OCI-LY3 (cell line): ENCODE measurements at regions not wholly inside any gene's neighbourhood (a gene's known extent, or its start where the extent isn't known, plus 50 kb on each side); places are given as distances from the start of the nearest gene placed in this dataset.

ENCODE experiments used
- H2AFZ ChIP-seq: fragments of 200-600, 300-600 bp; shearing (Covaris generic); 2 replicates; pipeline ENCODE4 v1.6.0; 2014; ENCODE audit warnings: antibody characterized with exemption, low read depth, low read length
- H3K27ac ChIP-seq: fragments of 200-600, 300-600 bp; sonication (generic); 2 replicates; pipeline ENCODE4 v1.5.1; 2014; ENCODE audit warnings: mild to moderate bottlenecking, low read length, moderate library complexity, mixed read lengths
- H3K27me3 ChIP-seq: fragments of 200-600, 300-600 bp; sonication (generic); 2 replicates; pipeline ENCODE4 v1.6.1; 2014; ENCODE audit warnings: low read depth, low read length, mixed read lengths
- H3K36me3 ChIP-seq: fragments of 200-600, 300-600 bp; sonication (generic); replicated peaks from 2 replicates; pipeline ENCODE3; 2014; ENCODE audit warnings: low read depth, low read length, mixed read lengths
- H3K4me1 ChIP-seq: fragments of 300-600, 200-600 bp; sonication (generic); 2 replicates; pipeline ENCODE4 v1.6.1; 2014; ENCODE audit warnings: low read length, mixed read lengths
- H3K4me2 ChIP-seq: fragments of 200-600, 300-600 bp; sonication (generic); 2 replicates; pipeline ENCODE4 v1.6.1; 2014; ENCODE audit warnings: low read length, mixed read lengths
- H3K4me3 ChIP-seq: fragments of 300-600, 200-600 bp; sonication (generic); 2 replicates; pipeline ENCODE4 v1.5.1; 2014; ENCODE audit warnings: antibody characterized with exemption, mild to moderate bottlenecking, low read length, moderate library complexity
- H3K79me2 ChIP-seq: fragments of 300-600, 200-600 bp; shearing (Covaris generic); 2 replicates; pipeline ENCODE4 v1.6.1; 2014; ENCODE audit warnings: mild to moderate bottlenecking, low read length, mixed read lengths
- H3K9ac ChIP-seq: fragments of 300-600, 200-600 bp; shearing (Covaris generic); 2 replicates; pipeline ENCODE4 v1.6.0; 2014; ENCODE audit warnings: mild to moderate bottlenecking, low read length, moderate library complexity
- H3K9me3 ChIP-seq: fragments of 200-600, 300-600 bp; shearing (Covaris generic); 2 replicates; pipeline ENCODE4 v1.6.1; 2014; ENCODE audit warnings: low read length, mixed read lengths; ENCODE audit not compliant: insufficient read depth
- H4K20me1 ChIP-seq: fragments of 200-600, 300-600 bp; sonication (generic); 2 replicates; pipeline ENCODE4 v1.6.1; 2016; ENCODE audit warnings: low read length, mixed read lengths; ENCODE audit not compliant: insufficient read depth
- CTCF ChIP-seq: fragments of 200-600, 300-600 bp; sonication (generic); IDR thresholded peaks from 2 replicates; pipeline ENCODE4 v1.5.1; 2014; ENCODE audit warnings: antibody characterized with exemption, low read length, low read depth
- EZH2phosphoT487 ChIP-seq: fragments of 200-600 bp; shearing (Covaris generic); IDR thresholded peaks from 2 replicates; pipeline ENCODE4 v1.6.1; 2018; ENCODE audit warnings: antibody characterized with exemption, mixed run types, low read depth

- H2AFZ ChIP-seq = no peak overlapping the region
- H3K36me3 ChIP-seq = no peaks in the 10 kb centered on the region
- H3K4me2 ChIP-seq = no peak overlapping the region
- no peaks in the 10 kb centered on the region for H3K9me3 ChIP-seq
- H3K27ac ChIP-seq = no peak overlapping the region
- TF ChIP-seq EZH2phosphoT487 = no peak
- no peak for TF ChIP-seq CTCF
- no peaks in the 10 kb centered on the region for H3K4me1 ChIP-seq
- no peaks in the 10 kb centered on the region for H3K79me2 ChIP-seq
- H4K20me1 ChIP-seq = no peaks in the 10 kb centered on the region
- H3K4me3 ChIP-seq = no peak overlapping the region
- no peak overlapping the region for H3K9ac ChIP-seq
- H3K27me3 ChIP-seq = no peaks in the 10 kb centered on the region
These were observed 71.4 kb upstream of the TSPAN2 start for GRCh38 chr1:115160728-115161127.

GRCh38 chr1:115159958-115160357 is 70.7 kb upstream of the TSPAN2 start:
- no peaks in the 10 kb centered on the region for H3K79me2 ChIP-seq
- TF ChIP-seq CTCF (no peak), EZH2phosphoT487 (no peak)
- H3K36me3 ChIP-seq = no peaks in the 10 kb centered on the region
- no peaks in the 10 kb centered on the region for H3K4me1 ChIP-seq
- H3K4me3 ChIP-seq = no peak overlapping the region
- no peak overlapping the region for H2AFZ ChIP-seq
- H3K9me3 ChIP-seq = no peaks in the 10 kb centered on the region
- H3K4me2 ChIP-seq = no peak overlapping the region
- H3K27ac ChIP-seq = no peak overlapping the region
- no peaks in the 10 kb centered on the region for H4K20me1 ChIP-seq
- H3K27me3 ChIP-seq = no peaks in the 10 kb centered on the region
- no peak overlapping the region for H3K9ac ChIP-seq

DNA sequence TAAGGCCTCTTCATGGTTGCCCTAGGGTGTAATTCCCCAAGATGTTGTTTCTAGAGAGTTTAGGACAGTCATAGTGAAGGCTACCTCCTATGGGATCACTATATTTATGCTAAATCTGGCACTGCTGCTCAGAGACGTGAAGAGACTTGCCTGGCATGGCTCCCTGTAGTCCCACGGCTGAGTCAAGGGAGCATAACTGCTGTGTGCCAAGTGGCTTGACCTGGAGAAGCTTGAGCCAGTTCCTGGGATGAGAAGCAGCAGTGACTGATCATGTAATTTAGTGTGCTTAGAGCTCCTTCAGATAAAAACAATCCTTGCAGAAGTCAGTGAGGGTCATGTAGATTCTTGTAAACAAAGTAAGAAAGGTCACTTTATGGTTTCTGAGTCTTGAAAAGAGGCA is 68.9 kb upstream of the TSPAN2 start:
- H4K20me1 ChIP-seq = no peaks in the 10 kb centered on the region
- no peaks in the 10 kb centered on the region for H3K36me3 ChIP-seq
- no peak overlapping the region for H3K27ac ChIP-seq
- H3K4me2 ChIP-seq = no peak overlapping the region
- H3K79me2 ChIP-seq = no peaks in the 10 kb centered on the region
- H3K9me3 ChIP-seq = no peaks in the 10 kb centered on the region
- H3K4me1 ChIP-seq = no peaks in the 10 kb centered on the region
- no peak for TF ChIP-seq CTCF
- TF ChIP-seq EZH2phosphoT487 = no peak
- no peaks in the 10 kb centered on the region for H3K27me3 ChIP-seq
- H3K4me3 ChIP-seq = no peak overlapping the region
- no peak overlapping the region for H2AFZ ChIP-seq
- H3K9ac ChIP-seq = no peak overlapping the region

DNA sequence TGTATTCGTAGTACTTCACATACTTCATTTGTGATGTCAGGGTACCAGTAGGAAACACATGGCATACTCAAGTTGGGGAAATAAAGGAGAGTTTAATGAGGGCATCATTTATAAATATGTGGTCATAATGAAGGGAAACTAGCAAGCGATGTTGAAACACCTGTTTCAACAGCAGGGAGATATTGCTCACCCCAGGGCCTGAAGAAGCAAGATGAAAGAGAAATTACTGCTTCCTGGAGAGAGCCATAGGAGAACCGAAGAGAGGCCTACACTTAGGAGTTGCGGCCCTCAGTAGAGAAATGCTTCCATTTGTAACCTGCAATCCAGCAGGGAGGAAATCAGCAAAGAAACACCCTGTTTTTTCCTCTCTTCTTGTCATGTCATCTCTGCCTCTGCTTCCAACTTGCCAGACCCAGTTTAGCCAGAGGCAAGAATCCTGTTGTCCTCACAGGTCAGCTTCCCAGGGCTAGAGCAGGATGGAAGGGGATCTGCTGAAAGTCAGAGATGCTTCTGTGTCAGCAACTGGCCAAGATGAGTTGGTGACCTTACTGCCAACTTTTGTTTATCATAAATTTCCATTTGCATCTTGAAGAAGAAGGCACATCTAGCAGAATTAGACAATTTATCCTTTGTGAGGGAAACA is 67.6 kb upstream of the TSPAN2 start:
- no peaks in the 10 kb centered on the region for H3K27me3 ChIP-seq
- H4K20me1 ChIP-seq = no peaks in the 10 kb centered on the region
- no peaks in the 10 kb centered on the region for H3K79me2 ChIP-seq
- no peaks in the 10 kb centered on the region for H3K9me3 ChIP-seq
- no peak overlapping the region for H2AFZ ChIP-seq
- H3K9ac ChIP-seq = no peak overlapping the region
- no peak overlapping the region for H3K27ac ChIP-seq
- H3K4me1 ChIP-seq = no peaks in the 10 kb centered on the region
- H3K4me3 ChIP-seq = no peak overlapping the region
- TF ChIP-seq CTCF (no peak), EZH2phosphoT487 (no peak)
- no peak overlapping the region for H3K4me2 ChIP-seq
- H3K36me3 ChIP-seq = no peaks in the 10 kb centered on the region
